ENCODE measurements at regions not wholly inside any gene's neighbourhood (a gene's known extent, or its start where the extent isn't known, plus 50 kb on each side); places are given as distances from the start of the nearest gene placed in this dataset.

DNA sequence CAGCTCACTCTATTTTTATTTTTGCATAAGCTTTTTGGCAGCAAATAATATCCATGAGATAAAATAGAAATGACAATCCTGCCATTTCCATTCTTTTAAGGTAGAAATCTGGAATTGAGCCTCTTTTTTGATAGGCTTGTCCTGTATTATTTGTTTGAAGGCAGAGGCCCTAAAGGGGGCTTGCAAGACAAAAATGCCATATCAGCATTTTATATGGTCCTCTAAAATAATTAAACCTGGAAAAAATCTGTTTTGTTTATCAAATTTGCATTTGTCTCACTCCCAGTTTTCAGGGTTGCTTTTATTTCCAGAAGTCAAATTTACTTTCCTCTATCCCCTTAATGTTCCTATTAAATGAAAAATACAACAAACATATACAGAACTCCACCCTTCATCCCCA is 134.9 kb upstream of the GAP43 start:
- in situ Hi-C loops (cut with HindIII; ENCODE audit: low pct_ligation_motif_present, low pct_unique_long_range_greater_than_20kb, low sequenced_read_pairs), result no loop called here
- DNase-seq, result no peak

GRCh38 chr3:115494826-115495225 is 128.5 kb upstream of the GAP43 start:
- in situ Hi-C loops (cut with HindIII; ENCODE audit: low pct_ligation_motif_present, low pct_unique_long_range_greater_than_20kb, low sequenced_read_pairs), result no loop called here
- no peak for DNase-seq

DNA sequence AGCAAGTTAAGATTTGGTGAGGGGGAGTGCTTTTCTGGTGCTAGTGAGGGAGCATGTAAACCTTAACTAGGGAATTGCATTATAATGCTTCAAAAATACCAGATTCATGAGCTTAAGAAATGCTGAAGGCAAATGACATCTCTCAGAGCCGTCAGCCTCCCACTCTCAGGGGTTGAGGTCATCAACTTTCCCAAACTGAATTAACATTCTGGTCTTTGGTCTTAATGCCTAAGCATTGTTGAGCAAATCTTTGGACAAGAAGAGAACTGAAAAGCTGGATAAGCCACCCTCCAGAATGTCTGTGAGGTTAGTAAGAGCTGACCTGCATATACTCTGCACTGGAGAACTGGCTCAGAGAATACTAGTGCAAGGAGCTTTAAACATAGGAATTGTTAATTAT is 124.9 kb upstream of the GAP43 start:
- no peak for DNase-seq
- in situ Hi-C loops (cut with HindIII; ENCODE audit: low pct_ligation_motif_present, low pct_unique_long_range_greater_than_20kb, low sequenced_read_pairs), result no loop called here

DNA sequence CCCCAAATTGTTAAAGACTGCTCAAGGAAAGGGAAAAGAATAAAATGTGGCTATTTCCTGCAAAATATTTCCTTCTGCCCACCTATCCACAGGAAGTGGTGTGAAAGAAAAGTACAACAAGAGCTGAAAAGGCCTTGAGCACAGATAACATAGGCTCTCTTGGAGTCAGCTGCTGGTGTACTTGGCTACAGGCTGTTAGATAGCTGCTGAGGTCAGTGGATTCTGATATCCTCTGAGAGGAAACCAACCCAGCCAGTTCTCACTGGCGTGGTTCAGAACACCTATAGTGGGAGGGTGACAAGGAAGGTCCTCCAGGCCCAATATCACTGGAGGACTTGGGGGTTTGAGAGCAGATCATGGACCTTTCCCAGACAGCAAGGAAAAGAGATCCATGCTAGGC is 124.4 kb upstream of the GAP43 start:
- no peak for DNase-seq
- in situ Hi-C loops (cut with HindIII; ENCODE audit: low pct_ligation_motif_present, low pct_unique_long_range_greater_than_20kb, low sequenced_read_pairs), result no loop called here

DNA sequence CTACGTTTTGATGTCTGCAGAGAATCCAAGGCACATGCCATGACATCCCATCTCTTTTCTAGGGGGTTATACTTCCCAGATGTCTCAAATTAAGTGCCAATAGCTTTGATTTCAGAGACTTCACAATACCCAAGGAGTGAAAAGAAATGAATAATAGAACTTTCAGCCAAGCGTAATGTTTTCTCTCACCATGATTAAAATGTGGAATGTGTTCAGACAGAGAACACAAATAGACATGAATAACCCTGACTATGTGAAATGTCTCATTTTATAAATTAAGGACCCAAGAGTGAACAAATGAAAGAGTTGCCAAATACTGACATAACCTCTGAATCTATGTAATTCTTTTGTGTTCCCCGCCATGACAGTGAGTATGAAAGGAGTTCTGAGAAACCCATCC is 123.6 kb upstream of the GAP43 start:
- in situ Hi-C loops (cut with HindIII; ENCODE audit: low pct_ligation_motif_present, low pct_unique_long_range_greater_than_20kb, low sequenced_read_pairs), result no loop called here
- DNase-seq, result no peak

DNA sequence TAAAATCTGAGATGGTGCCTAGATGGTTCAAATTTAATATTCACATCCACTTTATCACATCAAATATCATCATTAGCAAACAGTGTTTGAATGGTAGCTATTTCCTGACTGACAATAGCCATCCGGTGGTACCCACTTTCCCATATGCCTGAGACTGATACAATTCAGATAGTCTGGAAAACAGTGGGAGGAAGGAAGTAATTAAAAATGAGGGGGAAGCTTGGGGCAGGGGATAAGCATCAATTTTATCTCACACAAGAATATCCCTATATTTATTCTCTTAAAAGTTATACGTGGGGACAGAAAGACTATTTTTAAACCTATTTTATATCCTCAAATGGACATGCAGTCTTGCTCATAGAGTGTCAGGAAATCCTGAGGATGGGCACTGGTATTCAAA is 122.5 kb upstream of the GAP43 start:
- in situ Hi-C loops (cut with HindIII; ENCODE audit: low pct_ligation_motif_present, low pct_unique_long_range_greater_than_20kb, low sequenced_read_pairs), result no loop called here
- no peak for DNase-seq

DNA sequence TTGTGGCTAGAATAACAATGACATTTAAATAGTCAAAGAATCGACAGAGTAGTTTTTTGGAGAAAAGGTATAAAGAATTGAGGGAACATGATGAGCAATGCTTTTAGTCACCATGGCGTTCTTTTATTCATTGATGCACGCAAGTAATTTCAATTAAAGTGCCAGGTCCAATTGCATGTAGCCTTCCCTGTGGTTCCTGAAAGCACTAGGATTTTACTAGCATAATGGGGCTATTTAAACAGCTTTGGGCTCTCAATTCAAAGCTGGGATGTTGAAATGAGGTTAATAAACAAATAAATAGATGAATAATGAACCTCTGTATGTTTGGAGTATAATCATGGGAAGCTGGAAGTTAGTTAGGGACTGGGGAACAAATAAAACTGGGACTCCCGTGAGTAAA is 121.2 kb upstream of the GAP43 start:
- no peak for DNase-seq
- in situ Hi-C loops (cut with HindIII; ENCODE audit: low pct_ligation_motif_present, low pct_unique_long_range_greater_than_20kb, low sequenced_read_pairs), result no loop called here

DNA sequence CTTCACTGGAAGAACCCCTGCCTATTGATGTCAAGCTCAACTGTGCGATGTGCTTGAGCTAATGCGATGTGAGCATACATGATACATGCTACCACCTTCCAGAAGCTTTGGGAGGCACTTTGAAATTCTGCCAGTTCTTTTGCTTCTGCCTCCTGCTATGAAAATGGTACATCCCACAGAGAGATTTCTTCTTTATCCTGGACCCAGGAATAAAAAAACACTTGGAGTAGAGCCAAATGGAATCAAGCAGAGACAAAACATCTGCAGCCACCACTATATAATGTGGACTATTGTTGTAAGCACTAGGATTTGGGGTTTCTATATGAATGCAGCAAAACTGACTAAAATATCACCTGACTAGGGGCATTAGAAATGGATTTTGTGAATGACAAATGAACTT is 119.9 kb upstream of the GAP43 start:
- DNase-seq, result no peak
- in situ Hi-C loops (cut with HindIII; ENCODE audit: low pct_ligation_motif_present, low pct_unique_long_range_greater_than_20kb, low sequenced_read_pairs), result no loop called here

- DNase-seq, result no peak
- in situ Hi-C loops (cut with HindIII; ENCODE audit: low pct_ligation_motif_present, low pct_unique_long_range_greater_than_20kb, low sequenced_read_pairs), result no loop called here
These were observed 114.7 kb upstream of the GAP43 start for GRCh38 chr3:115508562-115508961.

DNA sequence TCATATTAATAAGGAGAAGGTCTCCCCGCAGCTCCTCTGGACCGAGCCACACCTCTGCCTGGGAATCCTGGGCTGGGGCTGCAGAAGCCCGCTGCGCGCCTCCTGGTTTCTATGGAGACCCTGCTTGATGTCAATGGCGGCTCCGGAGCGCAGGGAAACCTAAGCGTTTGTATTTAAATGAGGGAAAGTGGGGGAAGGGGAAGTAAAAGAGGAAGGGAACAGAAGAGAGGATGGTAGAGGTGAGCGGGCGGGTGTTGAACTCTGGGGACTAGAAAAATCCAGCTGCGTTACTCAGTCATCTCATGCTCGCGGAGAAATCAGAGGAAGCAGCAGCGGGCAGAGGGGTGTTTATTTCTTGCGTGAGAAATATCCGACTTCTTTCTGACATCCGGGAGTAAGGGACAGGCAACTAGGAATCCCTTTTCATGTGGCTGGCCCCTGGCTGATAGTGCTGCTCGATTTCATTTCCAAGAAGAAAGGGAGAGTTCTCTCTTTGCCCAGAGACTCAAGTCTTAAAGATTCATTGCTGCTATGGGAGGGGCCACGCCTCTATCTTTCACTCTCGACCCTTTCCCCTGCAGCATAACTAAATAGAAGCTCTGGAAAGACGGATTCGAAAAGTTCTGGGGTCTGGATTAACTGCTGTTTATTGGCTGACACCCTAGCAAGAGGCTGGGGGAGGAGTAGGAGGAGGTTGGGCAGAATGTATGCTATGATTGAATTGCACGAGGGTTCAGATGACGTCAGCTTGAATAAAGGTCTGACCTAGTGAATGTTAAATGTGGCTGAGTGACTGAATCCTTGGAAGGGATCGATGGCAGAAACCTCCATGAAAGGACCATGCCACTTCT is 110.5 kb upstream of the GAP43 start:
- in situ Hi-C loops (cut with HindIII; ENCODE audit: low pct_ligation_motif_present, low pct_unique_long_range_greater_than_20kb, low sequenced_read_pairs), result no loop called here
- DNase-seq, result peak; percentile 1

GRCh38 chr3:115513416-115513800 is 109.9 kb upstream of the GAP43 start:
- no peak for DNase-seq

DNA sequence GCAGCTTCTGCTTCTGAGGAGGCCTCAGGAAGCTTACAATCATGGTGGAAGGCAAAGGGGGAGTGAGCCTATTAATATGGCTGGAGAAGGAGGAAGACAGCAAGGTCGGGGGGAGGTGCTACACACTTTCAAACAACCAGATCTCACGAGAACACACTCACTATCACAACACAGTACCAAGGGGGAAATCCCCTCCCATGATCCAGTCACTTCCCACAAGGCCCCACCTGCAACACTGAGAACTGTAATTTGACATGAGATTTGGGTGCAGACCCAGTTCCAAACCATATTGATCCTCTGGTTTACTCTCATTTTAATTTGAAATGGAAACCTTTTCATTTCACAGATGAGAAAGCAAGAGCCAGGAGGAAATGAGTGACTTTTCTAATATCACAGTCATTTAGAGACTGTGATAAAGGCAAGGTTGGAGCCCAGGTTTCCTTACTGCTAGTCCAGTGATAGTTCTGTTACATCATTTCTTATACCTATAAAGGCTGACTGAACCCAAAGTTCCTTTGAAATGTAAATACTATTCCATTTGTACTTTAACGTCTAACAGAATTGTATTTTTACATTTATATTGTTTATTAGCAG is 105.8 kb upstream of the GAP43 start:
- no peak for DNase-seq
- in situ Hi-C loops (cut with HindIII; ENCODE audit: low pct_ligation_motif_present, low pct_unique_long_range_greater_than_20kb, low sequenced_read_pairs), result no loop called here

More at GRCh38 chr3:115513416-115513800, 109.9 kb upstream of the GAP43 start:
- in situ Hi-C loops (cut with HindIII; ENCODE audit: low pct_ligation_motif_present, low pct_unique_long_range_greater_than_20kb, low sequenced_read_pairs), result no loop called here

DNA sequence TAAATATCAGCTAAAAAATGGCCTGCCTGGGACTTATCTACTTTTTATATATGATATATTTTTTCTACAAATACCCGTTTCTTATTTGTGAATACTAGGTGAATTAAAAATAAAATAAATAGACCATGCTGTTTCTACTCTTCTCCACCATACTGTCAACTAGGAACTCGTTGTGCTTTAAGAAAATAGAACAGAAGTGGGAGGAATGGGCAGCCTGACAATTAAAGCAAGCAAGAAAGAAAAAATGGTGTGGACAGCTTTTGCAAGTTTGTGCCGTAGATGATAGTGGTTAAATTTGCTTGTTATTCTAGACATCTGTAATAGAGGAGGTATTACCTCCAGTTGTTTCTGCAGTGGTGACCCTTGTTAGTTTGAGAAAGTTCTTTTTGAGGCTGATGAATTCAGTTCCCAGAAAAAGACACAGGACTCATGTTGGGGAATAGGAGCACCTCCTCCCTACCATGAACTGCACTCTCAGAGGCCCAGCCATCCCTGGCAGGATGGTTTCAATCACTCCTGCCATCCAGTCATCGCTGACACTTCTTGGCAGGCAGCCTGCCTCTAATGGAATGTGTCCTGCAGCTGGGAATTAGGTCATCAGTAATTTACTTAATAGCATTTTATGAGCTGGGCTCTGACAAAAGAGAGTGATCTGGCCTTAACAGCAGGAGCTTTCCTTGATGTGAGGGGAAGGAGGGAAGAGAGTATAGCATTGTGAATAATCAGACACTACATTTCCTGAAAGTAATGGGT is 105.0 kb upstream of the GAP43 start:
- peak; percentile 8 for DNase-seq
- in situ Hi-C loops (cut with HindIII; ENCODE audit: low pct_ligation_motif_present, low pct_unique_long_range_greater_than_20kb, low sequenced_read_pairs), result no loop called here

GRCh38 chr3:115520241-115520640 is 103.1 kb upstream of the GAP43 start:
- in situ Hi-C loops (cut with HindIII; ENCODE audit: low pct_ligation_motif_present, low pct_unique_long_range_greater_than_20kb, low sequenced_read_pairs), result no loop called here
- no peak for DNase-seq

DNA sequence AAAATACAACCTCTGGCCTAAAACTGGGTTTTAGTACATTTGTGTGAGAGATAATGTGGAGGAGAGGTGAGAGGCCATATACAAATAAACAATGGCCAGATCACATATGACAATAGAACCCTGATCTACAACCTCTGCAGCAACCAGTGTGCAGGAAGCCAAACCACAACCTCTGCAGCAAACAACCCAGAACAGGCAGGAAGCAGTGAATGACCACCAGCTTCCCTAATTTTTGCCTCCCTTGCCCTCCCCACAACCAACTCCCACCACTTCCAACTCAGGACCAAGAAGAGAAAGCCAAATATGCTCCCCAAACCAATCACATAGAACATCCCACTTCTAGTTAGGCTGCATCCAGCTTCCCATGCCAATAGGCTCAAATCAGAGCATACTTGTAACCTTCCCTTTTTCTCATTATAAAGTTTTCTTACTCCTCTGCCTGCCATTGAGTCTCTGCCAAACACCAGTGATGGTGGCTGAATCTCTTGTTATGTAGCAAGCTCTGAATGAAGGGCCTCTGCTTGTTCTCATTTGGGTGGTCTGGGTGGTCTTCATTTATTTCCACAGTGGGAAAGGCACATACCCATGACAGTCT is 102.6 kb upstream of the GAP43 start:
- in situ Hi-C loops (cut with HindIII; ENCODE audit: low pct_ligation_motif_present, low pct_unique_long_range_greater_than_20kb, low sequenced_read_pairs), result no loop called here
- DNase-seq, result no peak

GRCh38 chr3:115523458-115523857 is 99.9 kb upstream of the GAP43 start:
- no peak for DNase-seq
- in situ Hi-C loops (cut with HindIII; ENCODE audit: low pct_ligation_motif_present, low pct_unique_long_range_greater_than_20kb, low sequenced_read_pairs), result no loop called here

GRCh38 chr3:115524549-115524948 is 98.8 kb upstream of the GAP43 start:
- DNase-seq, result no peak
- in situ Hi-C loops (cut with HindIII; ENCODE audit: low pct_ligation_motif_present, low pct_unique_long_range_greater_than_20kb, low sequenced_read_pairs), result no loop called here

DNA sequence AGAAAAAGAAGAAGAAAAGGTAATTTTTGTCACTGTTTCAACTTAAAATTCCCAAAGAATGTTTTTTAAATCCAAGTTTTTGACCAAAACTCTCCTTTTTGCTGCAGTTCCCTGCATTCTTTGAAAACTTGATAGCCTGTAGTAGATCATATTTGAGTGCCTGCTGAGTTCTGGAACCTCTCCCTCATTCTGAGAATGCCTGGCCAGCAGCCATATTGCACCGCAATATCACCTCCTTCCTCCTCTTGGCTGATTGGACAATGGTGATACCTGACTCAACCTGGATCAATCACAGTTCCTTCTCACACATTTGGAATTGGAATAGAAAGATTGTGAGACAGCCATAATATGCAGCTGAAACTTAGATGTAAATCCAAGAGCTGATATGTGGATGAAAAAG is 97.6 kb upstream of the GAP43 start:
- no peak for DNase-seq
- in situ Hi-C loops (cut with HindIII; ENCODE audit: low pct_ligation_motif_present, low pct_unique_long_range_greater_than_20kb, low sequenced_read_pairs), result no loop called here

DNA sequence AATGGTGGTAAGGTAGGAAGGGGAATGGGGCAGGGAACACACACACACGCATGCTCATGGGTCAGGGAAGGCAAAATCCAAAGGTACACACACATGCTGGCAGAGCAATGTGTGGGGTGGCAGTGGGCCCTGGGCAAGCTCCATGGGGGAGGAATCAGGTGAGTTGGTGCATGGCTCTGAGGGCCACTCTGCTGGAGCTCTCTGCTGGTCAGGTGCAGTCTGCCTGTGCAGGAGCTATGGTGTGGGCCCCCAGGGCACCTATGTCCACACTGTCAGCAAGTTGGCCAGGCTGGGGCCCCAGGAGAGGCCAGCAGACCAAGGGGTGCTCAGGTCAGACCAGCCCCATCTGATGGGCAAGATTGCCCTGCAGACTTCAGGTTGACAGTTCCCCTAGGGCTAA is 90.1 kb upstream of the GAP43 start:
- DNase-seq, result no peak
- in situ Hi-C loops (cut with HindIII; ENCODE audit: low pct_ligation_motif_present, low pct_unique_long_range_greater_than_20kb, low sequenced_read_pairs), result no loop called here
